ENCODE measurements at regions not wholly inside any gene's neighbourhood (a gene's known extent, or its start where the extent isn't known, plus 50 kb on each side); places are given as distances from the start of the nearest gene placed in this dataset.

DNA sequence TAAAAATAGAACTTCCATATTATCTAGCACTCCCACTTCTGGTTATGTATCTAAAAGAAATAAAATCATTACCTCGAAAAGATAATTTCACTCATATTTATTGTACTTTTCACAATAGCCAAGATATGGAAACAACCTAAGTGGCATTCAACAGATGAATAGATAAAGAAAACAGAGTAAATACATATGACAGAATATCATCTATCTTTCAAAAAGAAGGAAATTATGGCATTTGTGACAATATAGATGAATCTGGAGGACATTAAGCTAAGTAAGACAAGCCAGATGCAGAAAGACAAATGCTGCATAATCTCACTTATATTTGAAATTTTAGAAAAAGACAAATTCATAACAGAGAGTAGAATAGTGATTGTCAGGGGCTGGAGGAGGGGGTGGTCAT lies 590.0 kb upstream of the ANO3 start:
- TF ChIP-seq CTCF (IDR thresholded peaks at IDR 0.05; ENCODE audit: borderline replicate concordance, insufficient read depth, low read depth, low read length), result no peak

DNA sequence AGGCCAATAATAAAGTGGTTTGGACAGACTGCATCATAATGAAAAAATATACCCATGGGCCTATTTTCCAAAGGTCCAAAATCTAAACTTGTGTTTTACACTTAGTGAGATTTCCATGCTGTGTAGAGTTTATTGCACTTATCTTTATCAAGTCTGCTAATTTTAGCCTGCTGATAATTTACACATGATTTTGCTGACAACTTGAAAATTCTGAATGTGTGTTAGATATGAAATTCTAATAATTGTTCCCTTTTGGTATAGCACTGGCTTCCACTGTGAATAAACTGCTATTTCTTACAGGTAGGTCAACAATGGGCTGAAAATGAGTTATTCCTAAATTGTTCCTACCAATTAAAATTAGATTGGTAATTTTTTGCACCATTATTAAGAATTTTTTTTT lies 589.1 kb upstream of the ANO3 start:
- no peak for TF ChIP-seq CTCF (IDR thresholded peaks at IDR 0.05; ENCODE audit: borderline replicate concordance, insufficient read depth, low read depth, low read length)

More for the DNA sequence above, 590.0 kb upstream of the ANO3 start:
- H3K4me3 ChIP-seq (ENCODE audit: low read depth, low read length), result no peak overlapping the region

DNA sequence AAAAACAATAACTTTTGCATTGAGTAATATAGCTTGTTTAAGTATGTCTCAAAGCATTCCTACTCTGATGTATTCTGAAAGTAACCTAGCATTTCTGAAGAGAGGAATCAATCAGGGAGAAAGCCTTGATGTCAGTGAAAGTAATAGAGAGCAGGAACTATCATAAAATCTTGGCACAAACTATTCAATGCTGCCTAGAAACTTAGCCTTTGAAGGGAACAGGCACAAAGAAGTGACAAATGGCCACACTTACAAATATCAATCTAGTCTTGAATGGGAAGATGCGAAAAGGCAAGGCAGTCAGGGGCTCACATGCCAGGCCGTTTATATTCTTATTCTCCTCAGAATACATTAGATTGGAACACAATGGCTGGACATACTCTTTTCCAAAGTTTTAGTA lies 576.5 kb upstream of the ANO3 start:
- no peak for TF ChIP-seq CTCF (IDR thresholded peaks at IDR 0.05; ENCODE audit: borderline replicate concordance, insufficient read depth, low read depth, low read length)
- H3K4me3 ChIP-seq (ENCODE audit: low read depth, low read length), result no peak overlapping the region

More for the DNA sequence above, 589.1 kb upstream of the ANO3 start:
- no peak overlapping the region for H3K4me3 ChIP-seq (ENCODE audit: low read depth, low read length)

- TF ChIP-seq CTCF (IDR thresholded peaks at IDR 0.05; ENCODE audit: borderline replicate concordance, insufficient read depth, low read depth, low read length), result no peak
These were observed 575.9 kb upstream of the ANO3 start for GRCh38 chr11:25755918-25756584.

DNA sequence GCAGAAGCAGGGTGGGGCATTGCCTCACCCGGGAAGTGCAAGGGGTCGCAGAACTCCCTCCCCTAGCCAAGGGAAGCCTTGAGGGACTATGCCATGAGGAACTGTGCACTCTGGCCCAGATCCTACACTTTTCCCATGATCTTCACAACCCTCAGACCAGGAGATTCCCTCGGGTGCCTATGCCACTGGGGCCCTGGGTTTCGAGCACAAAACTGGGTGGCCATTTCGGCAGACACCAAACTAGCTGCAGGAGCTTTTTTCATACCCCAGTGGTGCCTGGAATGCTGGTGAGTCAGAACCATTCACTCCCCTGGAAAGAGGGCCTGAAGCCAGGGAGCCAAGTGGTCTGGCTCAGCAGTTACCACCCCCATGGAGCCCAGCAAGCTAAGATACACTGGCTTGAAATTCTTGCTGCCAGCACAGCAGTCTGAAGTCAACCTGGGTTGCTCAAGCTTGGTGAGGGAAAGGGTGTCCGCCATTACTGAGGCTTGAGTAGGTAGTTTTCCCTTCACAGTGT lies 573.7 kb upstream of the ANO3 start:
- no peak for TF ChIP-seq CTCF (IDR thresholded peaks at IDR 0.05; ENCODE audit: borderline replicate concordance, insufficient read depth, low read depth, low read length)
- H3K4me3 ChIP-seq (ENCODE audit: low read depth, low read length), result no peak overlapping the region

More at GRCh38 chr11:25755918-25756584, 575.9 kb upstream of the ANO3 start:
- H3K4me3 ChIP-seq (ENCODE audit: low read depth, low read length), result no peak overlapping the region

GRCh38 chr11:25766332-25767015 lies 565.5 kb upstream of the ANO3 start:
- H3K4me3 ChIP-seq (ENCODE audit: low read depth, low read length), result no peak overlapping the region
- no peak for TF ChIP-seq CTCF (IDR thresholded peaks at IDR 0.05; ENCODE audit: borderline replicate concordance, insufficient read depth, low read depth, low read length)

GRCh38 chr11:25769287-25769686 lies 562.6 kb upstream of the ANO3 start:
- TF ChIP-seq CTCF (IDR thresholded peaks at IDR 0.05; ENCODE audit: borderline replicate concordance, insufficient read depth, low read depth, low read length), result no peak
- H3K4me3 ChIP-seq (ENCODE audit: low read depth, low read length), result no peak overlapping the region
